ENCODE measurements at regions not wholly inside any gene's neighbourhood (a gene's known extent, or its start where the extent isn't known, plus 50 kb on each side); places are given as distances from the start of the nearest gene placed in this dataset.

DNA sequence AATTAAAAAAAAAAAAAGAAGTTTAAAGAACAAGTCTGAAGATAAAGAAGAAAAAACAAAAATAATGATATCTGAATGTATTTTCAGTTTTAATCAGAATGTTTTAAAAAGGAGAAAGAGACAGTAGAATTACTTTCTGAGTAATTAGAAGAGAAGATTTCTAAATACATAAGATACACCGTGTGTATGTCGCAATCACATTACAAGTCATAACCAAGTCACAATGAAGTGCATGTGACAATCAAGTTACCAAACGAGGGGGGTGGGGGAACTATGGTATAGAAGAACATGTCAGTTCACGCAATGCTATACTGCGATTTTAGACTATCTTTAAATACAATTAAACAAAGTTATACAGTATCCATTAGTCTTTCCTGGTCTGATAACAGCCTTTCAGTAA, 1464.1 kb upstream of the FLRT2 start:
- TF ChIP-seq, protein P1, sequence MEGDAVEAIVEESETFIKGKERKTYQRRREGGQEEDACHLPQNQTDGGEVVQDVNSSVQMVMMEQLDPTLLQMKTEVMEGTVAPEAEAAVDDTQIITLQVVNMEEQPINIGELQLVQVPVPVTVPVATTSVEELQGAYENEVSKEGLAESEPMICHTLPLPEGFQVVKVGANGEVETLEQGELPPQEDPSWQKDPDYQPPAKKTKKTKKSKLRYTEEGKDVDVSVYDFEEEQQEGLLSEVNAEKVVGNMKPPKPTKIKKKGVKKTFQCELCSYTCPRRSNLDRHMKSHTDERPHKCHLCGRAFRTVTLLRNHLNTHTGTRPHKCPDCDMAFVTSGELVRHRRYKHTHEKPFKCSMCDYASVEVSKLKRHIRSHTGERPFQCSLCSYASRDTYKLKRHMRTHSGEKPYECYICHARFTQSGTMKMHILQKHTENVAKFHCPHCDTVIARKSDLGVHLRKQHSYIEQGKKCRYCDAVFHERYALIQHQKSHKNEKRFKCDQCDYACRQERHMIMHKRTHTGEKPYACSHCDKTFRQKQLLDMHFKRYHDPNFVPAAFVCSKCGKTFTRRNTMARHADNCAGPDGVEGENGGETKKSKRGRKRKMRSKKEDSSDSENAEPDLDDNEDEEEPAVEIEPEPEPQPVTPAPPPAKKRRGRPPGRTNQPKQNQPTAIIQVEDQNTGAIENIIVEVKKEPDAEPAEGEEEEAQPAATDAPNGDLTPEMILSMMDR (IDR thresholded peaks at IDR 0.05) = no peak
- no peak for TF ChIP-seq POLR2A (IDR thresholded peaks at IDR 0.05)

Data from ovary (tissue), 3 donors.